Body of pancreas (tissue), 4 donors: ENCODE measurements at regions not wholly inside any gene's neighbourhood (a gene's known extent, or its start where the extent isn't known, plus 50 kb on each side); places are given as distances from the start of the nearest gene placed in this dataset.

Experiments used
- CTCF ChIP-seq, 7 experiments: fragments of 450-650 bp in 4 of 7; fragments of 200-600 bp in 3 of 7; sonication (generic) in 3 of 7; IDR thresholded peaks; one replicate each; pipeline ENCODE4 v1.5.1; 2016 to 2019; ENCODE audit warnings: antibody characterized with exemption in 7 of 7
- POLR2A ChIP-seq, 3 donors: fragments of 450-650 bp; IDR thresholded peaks; one replicate each; pipeline ENCODE4 v1.6.1; 2016; ENCODE audit warnings: antibody characterized with exemption in 3 of 3, mild to moderate bottlenecking in 2 of 3

- TF ChIP-seq POLR2A (IDR thresholded peaks at IDR 0.05), result no peak
- TF ChIP-seq CTCF (IDR thresholded peaks at IDR 0.05), result no peak
Measured at GRCh38 chr3:59547874-59548273, 498.0 kb upstream of the CFAP20DC start.
